ENCODE measurements at regions not wholly inside any gene's neighbourhood (a gene's known extent, or its start where the extent isn't known, plus 50 kb on each side); places are given as distances from the start of the nearest gene placed in this dataset.

GRCh38 chr1:193311226-193311948 lies 125.0 kb upstream of the B3GALT2 start (continued):
- TF ChIP-seq DPF2 (IDR thresholded peaks at IDR 0.05) (no peak), RAD51 (IDR thresholded peaks at IDR 0.05) (no peak), EP300 (IDR thresholded peaks at IDR 0.05; ENCODE audit: borderline replicate concordance in 1 of 2, control insufficient read depth in 1 of 2, low read depth in 2 of 2, low read length in 2 of 2) (no peak), RAD21 (IDR thresholded peaks at IDR 0.05; ENCODE audit: insufficient read depth, low read depth, low read length) (no peak), NR2C1 (IDR thresholded peaks at IDR 0.05) (no peak), SREBF1 (IDR thresholded peaks at IDR 0.05; ENCODE audit: low read length) (no peak), ATF7 (IDR thresholded peaks at IDR 0.05; ENCODE audit: low read depth) (no peak), RBBP5 (conservative IDR thresholded peaks at IDR 0.05) (no peak), ZNF592 (IDR thresholded peaks at IDR 0.05) (no peak)
- TF ChIP-seq, protein P1, sequence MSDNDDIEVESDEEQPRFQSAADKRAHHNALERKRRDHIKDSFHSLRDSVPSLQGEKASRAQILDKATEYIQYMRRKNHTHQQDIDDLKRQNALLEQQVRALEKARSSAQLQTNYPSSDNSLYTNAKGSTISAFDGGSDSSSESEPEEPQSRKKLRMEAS (IDR thresholded peaks at IDR 0.05; ENCODE audit: low read depth, low read length) = no peak
